Activated naive CD4-positive, alpha-beta T cell treated with anti-CD3 and anti-CD28 coated beads, Interleukin-2, amount 10 ng/mL, durations not matched to agents 7 days and 5 days (primary cell): ENCODE measurements at regions not wholly inside any gene's neighbourhood (a gene's known extent, or its start where the extent isn't known, plus 50 kb on each side); places are given as distances from the start of the nearest gene placed in this dataset.

Experiments used
- CTCF ChIA-PET: fragments of 350-600 bp; sonication (Branson Sonifier 250); formaldehyde crosslinking; loops from one replicate; lab custom pipeline; 2021; ENCODE audit warnings: antibody characterized with exemption; lab: Charles Lee
- DNase-seq: peaks from one replicate; pipeline ENCODE4 v3.0.0-alpha.2; 2020
- H3K27ac Mint-ChIP-seq: one replicate; pipeline ENCODE4 v1.8.0; 2021; ENCODE audit warnings: mild to moderate bottlenecking, moderate library complexity, mixed read lengths
- H3K27me3 Mint-ChIP-seq: one replicate; pipeline ENCODE4 v1.8.0; 2021; ENCODE audit warnings: mild to moderate bottlenecking, mixed read lengths
- H3K36me3 Mint-ChIP-seq: one replicate; pipeline ENCODE4 v1.8.0; 2021; ENCODE audit warnings: mixed read lengths
- H3K4me1 Mint-ChIP-seq: one replicate; pipeline ENCODE4 v1.8.0; 2021; ENCODE audit warnings: mixed read lengths
- H3K4me3 Mint-ChIP-seq: one replicate; pipeline ENCODE4 v1.8.0; 2021; ENCODE audit warnings: mild to moderate bottlenecking, moderate library complexity, mixed read lengths
- H3K9me3 Mint-ChIP-seq: one replicate; pipeline ENCODE4 v1.8.0; 2021; ENCODE audit warnings: mixed read lengths

DNA sequence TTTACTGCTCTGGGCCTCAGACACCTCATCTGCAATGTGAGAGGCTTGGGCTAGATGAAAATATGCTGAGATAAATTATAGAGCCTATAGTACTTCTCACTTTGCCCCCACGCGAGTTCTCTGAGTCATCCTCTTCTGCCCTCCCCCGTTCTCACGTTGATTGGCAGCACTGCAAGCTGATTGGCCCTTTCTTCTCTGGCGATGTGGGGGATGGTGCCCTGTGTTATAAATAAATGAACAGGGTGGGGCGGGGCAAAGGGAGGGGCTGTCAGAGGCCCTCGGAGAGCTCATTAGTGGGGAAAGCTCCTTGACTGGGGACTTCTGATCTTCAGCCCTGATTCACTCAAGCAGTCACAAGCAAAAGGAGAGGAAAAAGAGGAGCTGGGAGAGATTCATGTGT is 64.3 kb upstream of the ZC3H12A start:
- Mint-ChIP-seq H3K27me3 (peaks cover 7% of the 10 kb centered on the region), H3K9me3 (no peaks in the 10 kb centered on the region), H3K27ac (no peak overlapping the region), H3K36me3 (no peaks in the 10 kb centered on the region), H3K4me3 (no peak overlapping the region), H3K4me1 (no peaks in the 10 kb centered on the region)
- DNase-seq, result no peak
- CTCF ChIA-PET, result interaction anchor here (1.5 kb wide), 1 partner anchor 24 kb away, joined by 4 read pairs; no protein-coding TSS in a partner anchor

DNA sequence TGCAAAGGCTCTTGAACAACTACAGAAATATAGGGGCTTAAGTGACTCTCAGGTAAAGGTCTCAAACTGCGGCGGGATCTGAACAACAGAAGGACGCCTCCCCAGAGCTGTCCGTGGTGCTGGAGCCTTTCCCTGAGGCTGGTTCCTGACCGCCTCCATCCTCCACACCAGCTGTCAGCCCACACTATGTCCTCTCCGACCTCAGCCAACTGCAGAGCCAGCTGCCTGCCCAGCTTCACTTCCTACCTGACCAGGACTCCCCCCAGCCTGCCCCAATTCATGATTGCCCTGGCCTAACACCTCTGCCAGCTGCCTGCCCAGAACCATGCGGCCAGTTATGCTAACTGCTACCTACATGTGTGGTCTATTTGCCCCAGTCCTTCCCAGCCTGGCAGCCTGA is 63.6 kb upstream of the ZC3H12A start:
- H3K9me3 Mint-ChIP-seq, result no peaks in the 10 kb centered on the region
- H3K4me1 Mint-ChIP-seq, result no peaks in the 10 kb centered on the region
- CTCF ChIA-PET, result interaction anchor here (1.5 kb wide), 1 partner anchor 23 kb away, joined by 4 read pairs; no protein-coding TSS in a partner anchor
- no peak overlapping the region for H3K27ac Mint-ChIP-seq
- no peaks in the 10 kb centered on the region for H3K36me3 Mint-ChIP-seq
- H3K4me3 Mint-ChIP-seq, result no peak overlapping the region
- peak; percentile 56 for DNase-seq
- peaks cover 7% of the 10 kb centered on the region for H3K27me3 Mint-ChIP-seq

DNA sequence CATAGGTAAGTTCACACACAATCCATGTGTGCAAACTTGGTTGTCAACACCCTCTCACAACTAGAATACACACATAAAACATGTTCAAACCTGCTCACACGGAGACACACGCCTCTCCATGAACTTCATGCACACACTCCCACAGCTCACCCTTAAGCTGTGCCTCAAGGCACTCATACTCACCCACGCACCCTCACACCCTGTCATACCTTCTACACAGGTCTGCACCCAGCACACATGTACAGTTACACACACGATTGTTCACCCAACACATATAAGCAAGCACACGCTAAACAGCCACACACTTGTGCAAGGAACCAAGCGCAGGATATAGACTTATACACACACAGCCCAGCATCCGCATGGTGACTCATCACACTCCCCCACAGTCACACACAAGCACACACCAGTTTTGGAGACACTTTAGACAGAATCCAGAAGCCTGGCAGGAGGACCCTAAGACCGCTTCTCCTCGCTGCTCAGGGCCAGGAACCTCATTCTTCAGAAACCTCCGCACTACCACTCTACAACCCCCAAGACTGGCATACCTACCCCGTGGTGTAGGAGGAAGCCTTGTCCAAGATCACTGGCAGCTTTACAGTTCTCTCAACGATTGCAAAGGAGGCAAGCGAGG is 58.7 kb upstream of the ZC3H12A start:
- no peak for DNase-seq
- no peaks in the 10 kb centered on the region for H3K4me1 Mint-ChIP-seq
- H3K27me3 Mint-ChIP-seq, result no peaks in the 10 kb centered on the region
- no peaks in the 10 kb centered on the region for H3K9me3 Mint-ChIP-seq
- no peak overlapping the region for H3K27ac Mint-ChIP-seq
- CTCF ChIA-PET, result no interaction called here
- no peaks in the 10 kb centered on the region for H3K36me3 Mint-ChIP-seq
- H3K4me3 Mint-ChIP-seq, result no peak overlapping the region

DNA sequence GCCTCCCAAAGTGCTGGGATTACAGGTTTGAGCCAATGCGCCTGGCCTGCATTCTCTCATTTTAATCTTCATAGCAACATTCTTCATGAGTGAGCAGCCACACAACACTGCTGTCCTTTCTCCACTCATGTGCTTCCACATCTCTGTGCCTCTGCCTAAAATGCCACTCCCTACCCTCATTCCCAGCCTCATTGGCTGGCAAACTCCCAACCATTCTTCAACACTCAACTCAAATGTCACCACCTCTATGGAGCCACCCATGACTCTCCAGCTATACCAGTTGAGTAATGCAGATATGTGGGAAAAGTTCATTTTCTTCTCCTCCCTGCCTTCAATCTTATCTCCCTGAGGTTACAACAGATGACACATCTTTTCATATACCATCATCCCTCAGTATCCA is 53.9 kb upstream of the ZC3H12A start:
- Mint-ChIP-seq H3K4me3 (no peak overlapping the region), H3K9me3 (no peaks in the 10 kb centered on the region), H3K27ac (no peak overlapping the region), H3K27me3 (peaks cover 9% of the 10 kb centered on the region), H3K36me3 (no peaks in the 10 kb centered on the region), H3K4me1 (no peaks in the 10 kb centered on the region)
- no peak for DNase-seq
- CTCF ChIA-PET, result no interaction called here

DNA sequence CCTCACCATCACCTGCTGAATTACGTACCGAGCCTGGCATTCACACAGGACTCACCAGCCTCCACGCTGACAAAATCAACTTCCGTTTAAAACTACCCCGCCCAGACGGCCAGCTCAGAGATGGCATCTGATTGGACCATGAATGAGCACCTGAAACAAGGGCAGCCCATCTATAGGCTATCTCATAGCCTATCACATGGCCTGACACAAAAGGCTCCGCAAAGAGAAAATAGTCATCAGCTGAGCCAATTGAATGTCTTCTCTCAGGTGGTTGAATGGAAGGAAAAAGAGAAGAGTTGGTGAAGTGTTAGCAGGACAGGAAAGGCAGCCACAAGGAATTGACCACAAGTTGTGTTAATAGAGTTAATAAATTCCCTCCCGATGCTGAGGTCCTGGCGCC is 50.6 kb upstream of the ZC3H12A start:
- no peaks in the 10 kb centered on the region for H3K4me1 Mint-ChIP-seq
- H3K27me3 Mint-ChIP-seq, result peaks cover 15% of the 10 kb centered on the region
- no peaks in the 10 kb centered on the region for H3K36me3 Mint-ChIP-seq
- DNase-seq, result no peak
- no peak overlapping the region for H3K4me3 Mint-ChIP-seq
- no peaks in the 10 kb centered on the region for H3K9me3 Mint-ChIP-seq
- no peak overlapping the region for H3K27ac Mint-ChIP-seq
- CTCF ChIA-PET, result interaction anchor here (1.7 kb wide), 1 partner anchor 11 kb away, joined by 4 read pairs; no protein-coding TSS in a partner anchor

DNA sequence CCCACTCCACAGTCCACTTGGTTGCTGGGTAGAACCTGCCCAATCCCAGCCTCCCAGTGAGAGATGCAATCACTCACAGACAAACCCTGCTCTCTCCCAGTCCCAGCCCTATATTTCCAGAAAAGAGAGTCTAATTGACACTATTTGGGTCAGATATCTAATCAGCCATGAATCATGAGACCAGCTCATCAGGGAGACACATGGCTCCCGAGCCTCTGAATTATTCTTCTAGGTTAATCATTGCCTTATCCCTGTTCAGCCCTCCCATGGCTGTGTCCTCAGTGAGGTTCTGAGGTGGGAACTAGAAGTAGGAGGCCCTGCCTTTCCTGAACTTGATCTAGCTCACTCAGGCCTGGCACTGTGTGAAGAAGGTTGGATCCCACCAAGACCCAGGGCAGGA is 49.9 kb upstream of the ZC3H12A start:
- H3K4me1 Mint-ChIP-seq, result no peaks in the 10 kb centered on the region
- H3K36me3 Mint-ChIP-seq, result no peaks in the 10 kb centered on the region
- H3K9me3 Mint-ChIP-seq, result no peaks in the 10 kb centered on the region
- no peak overlapping the region for H3K27ac Mint-ChIP-seq
- CTCF ChIA-PET, result interaction anchor here (1.5 to 1.7 kb wide), 2 partner anchors 10 kb away, joined by 4 to 6 read pairs; no protein-coding TSS in a partner anchor
- peaks cover 15% of the 10 kb centered on the region for H3K27me3 Mint-ChIP-seq
- no peak for DNase-seq
- H3K4me3 Mint-ChIP-seq, result no peak overlapping the region
